Endothelial cell (in vitro differentiated cells): ENCODE measurements at regions not wholly inside any gene's neighbourhood (a gene's known extent, or its start where the extent isn't known, plus 50 kb on each side); places are given as distances from the start of the nearest gene placed in this dataset.
"Not testable (repeated sequence)": the region's sequence is repeated elsewhere in the genome, so short reads cannot be mapped to it uniquely, and the experiment has no call there.

Source experiments
- DNase-seq: peaks from one replicate; pipeline ENCODE4 v3.0.0; 2021; ENCODE audit warnings: low spot score
- H3K27ac Mint-ChIP-seq: one replicate; pipeline ENCODE4 v1.8.0; 2021; ENCODE audit warnings: mixed read lengths, inconsistent platforms; ENCODE audit not compliant: unreplicated experiment
- H3K27me3 Mint-ChIP-seq: one replicate; pipeline ENCODE4 v1.8.0; 2021; ENCODE audit warnings: mild to moderate bottlenecking, moderate library complexity, mixed read lengths, inconsistent platforms; ENCODE audit not compliant: unreplicated experiment
- H3K36me3 Mint-ChIP-seq: one replicate; pipeline ENCODE4 v1.8.0; 2021; ENCODE audit warnings: mild to moderate bottlenecking, low read depth, mixed read lengths, inconsistent platforms; ENCODE audit not compliant: unreplicated experiment
- H3K4me1 Mint-ChIP-seq: one replicate; pipeline ENCODE4 v1.8.0; 2021; ENCODE audit warnings: mild to moderate bottlenecking, mixed read lengths, inconsistent platforms; ENCODE audit not compliant: unreplicated experiment
- H3K4me3 Mint-ChIP-seq: one replicate; pipeline ENCODE4 v1.8.0; 2021; ENCODE audit warnings: mild to moderate bottlenecking, mixed read lengths, inconsistent platforms; ENCODE audit not compliant: unreplicated experiment
- H3K9me3 Mint-ChIP-seq: one replicate; pipeline ENCODE4 v1.8.0; 2021; ENCODE audit warnings: mixed read lengths, inconsistent platforms; ENCODE audit not compliant: unreplicated experiment
- TF ChIP-seq, protein P1 (sequence below): fragments of 200-600 bp; sonication (generic); IDR thresholded peaks from one replicate; pipeline ENCODE4 v1.5.0; 2021; ENCODE audit warnings: antibody characterized with exemption; ENCODE audit not compliant: unreplicated experiment

DNA sequence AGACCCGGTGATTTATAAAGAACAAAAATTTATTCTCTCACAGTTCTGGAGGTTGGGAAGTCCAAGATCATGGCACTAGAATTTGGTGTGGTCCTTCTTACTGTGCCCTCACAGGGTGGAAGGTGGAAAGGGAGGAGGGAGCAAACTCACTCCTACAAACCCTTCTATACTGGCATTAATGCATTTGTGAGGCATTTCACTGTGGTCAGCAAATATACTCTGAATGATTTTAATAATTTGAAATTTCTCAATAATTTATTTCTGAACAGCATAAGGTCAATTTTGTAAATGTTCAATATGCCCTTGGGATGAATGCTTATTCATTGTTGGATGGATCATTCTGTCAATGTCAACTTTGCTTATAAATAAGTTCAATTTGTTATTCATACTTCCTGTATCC lies 120.6 kb downstream of the GATA6 start:
- peaks cover 6% of the 10 kb centered on the region for H3K4me1 Mint-ChIP-seq

DNA sequence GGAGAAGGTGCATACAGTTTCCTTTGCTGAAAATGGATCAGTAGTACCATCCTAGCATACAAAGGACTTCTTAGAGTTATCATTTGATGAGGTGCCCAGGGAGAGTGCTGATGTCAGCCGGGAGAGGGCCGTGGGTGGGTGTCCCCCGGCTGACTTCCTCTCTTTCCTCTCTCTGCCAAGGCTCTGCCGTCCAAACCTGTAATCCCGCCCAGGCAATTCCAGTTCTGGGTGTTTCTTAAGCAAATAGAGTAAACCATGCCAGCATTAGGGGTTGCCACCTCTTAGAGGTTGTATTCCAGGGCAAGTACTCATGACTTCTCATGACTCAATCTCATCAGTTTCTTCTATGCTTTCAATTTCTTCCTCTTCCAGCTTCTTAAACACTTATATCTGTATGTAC lies 117.2 kb downstream of the GATA6 start:
- DNase-seq: no peak
- H3K9me3 Mint-ChIP-seq: no peaks in the 10 kb centered on the region
- peaks cover 10% of the 10 kb centered on the region for H3K4me1 Mint-ChIP-seq
- no peak overlapping the region for H3K27ac Mint-ChIP-seq
- peaks cover 2% of the 10 kb centered on the region for H3K27me3 Mint-ChIP-seq
- TF ChIP-seq, protein P1, sequence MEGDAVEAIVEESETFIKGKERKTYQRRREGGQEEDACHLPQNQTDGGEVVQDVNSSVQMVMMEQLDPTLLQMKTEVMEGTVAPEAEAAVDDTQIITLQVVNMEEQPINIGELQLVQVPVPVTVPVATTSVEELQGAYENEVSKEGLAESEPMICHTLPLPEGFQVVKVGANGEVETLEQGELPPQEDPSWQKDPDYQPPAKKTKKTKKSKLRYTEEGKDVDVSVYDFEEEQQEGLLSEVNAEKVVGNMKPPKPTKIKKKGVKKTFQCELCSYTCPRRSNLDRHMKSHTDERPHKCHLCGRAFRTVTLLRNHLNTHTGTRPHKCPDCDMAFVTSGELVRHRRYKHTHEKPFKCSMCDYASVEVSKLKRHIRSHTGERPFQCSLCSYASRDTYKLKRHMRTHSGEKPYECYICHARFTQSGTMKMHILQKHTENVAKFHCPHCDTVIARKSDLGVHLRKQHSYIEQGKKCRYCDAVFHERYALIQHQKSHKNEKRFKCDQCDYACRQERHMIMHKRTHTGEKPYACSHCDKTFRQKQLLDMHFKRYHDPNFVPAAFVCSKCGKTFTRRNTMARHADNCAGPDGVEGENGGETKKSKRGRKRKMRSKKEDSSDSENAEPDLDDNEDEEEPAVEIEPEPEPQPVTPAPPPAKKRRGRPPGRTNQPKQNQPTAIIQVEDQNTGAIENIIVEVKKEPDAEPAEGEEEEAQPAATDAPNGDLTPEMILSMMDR: no peak
- H3K4me3 Mint-ChIP-seq: no peak overlapping the region
- H3K36me3 Mint-ChIP-seq: no peaks in the 10 kb centered on the region

More for the DNA sequence above, 120.6 kb downstream of the GATA6 start:
- Mint-ChIP-seq H3K27ac (no peak overlapping the region), H3K36me3 (no peaks in the 10 kb centered on the region), H3K9me3 (no peaks in the 10 kb centered on the region), H3K27me3 (no peaks in the 10 kb centered on the region), H3K4me3 (no peak overlapping the region)
- DNase-seq: no peak
- TF ChIP-seq, protein P1: no peak

- Mint-ChIP-seq H3K36me3 (no peaks in the 10 kb centered on the region), H3K4me1 (peaks cover 10% of the 10 kb centered on the region), H3K4me3 (no peak overlapping the region), H3K27ac (no peak overlapping the region), H3K27me3 (peaks cover 2% of the 10 kb centered on the region), H3K9me3 (no peaks in the 10 kb centered on the region)
- no peak for DNase-seq
- TF ChIP-seq, protein P1: no peak
Observed at GRCh38 chr18:22285361-22286140, 116.2 kb downstream of the GATA6 start.

GRCh38 chr18:22284581-22285360 lies 115.4 kb downstream of the GATA6 start:
- H3K36me3 Mint-ChIP-seq: no peaks in the 10 kb centered on the region
- no peak overlapping the region for H3K27ac Mint-ChIP-seq
- H3K4me3 Mint-ChIP-seq: no peak overlapping the region
- TF ChIP-seq, protein P1: no peak
- peaks cover 10% of the 10 kb centered on the region for H3K4me1 Mint-ChIP-seq
- H3K9me3 Mint-ChIP-seq: no peaks in the 10 kb centered on the region
- no peak for DNase-seq
- peaks cover 2% of the 10 kb centered on the region for H3K27me3 Mint-ChIP-seq

DNA sequence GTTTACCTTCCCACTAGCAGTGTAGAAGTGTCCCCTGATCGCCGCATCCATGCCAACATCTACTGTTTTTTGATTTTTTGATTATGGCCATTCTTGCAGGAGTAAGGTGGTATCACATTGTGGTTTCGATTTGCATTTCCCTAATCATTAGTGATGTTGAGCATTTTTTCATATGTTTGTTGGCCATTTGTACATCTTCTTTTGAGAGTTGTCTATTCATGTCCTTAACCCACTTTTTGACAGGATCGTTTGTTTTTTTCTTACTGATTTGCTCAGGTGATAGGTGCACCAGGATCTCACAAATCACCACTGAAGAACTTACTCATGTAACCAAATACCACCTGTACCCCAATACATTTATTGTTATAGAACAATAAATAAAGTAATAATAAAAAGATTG lies 114.5 kb downstream of the GATA6 start:
- not testable (repeated sequence) for DNase-seq, H3K4me3 Mint-ChIP-seq, H3K27me3 Mint-ChIP-seq, H3K36me3 Mint-ChIP-seq, H3K9me3 Mint-ChIP-seq, H3K27ac Mint-ChIP-seq
- H3K4me1 Mint-ChIP-seq: peaks cover 14% of the 10 kb centered on the region
